AG09309 (cell line): ENCODE measurements at regions not wholly inside any gene's neighbourhood (a gene's known extent, or its start where the extent isn't known, plus 50 kb on each side); places are given as distances from the start of the nearest gene placed in this dataset.

ENCODE experiments used
- DNase-seq: peaks from one replicate; pipeline ENCODE4 v3.0.0-alpha.2; 2010; ENCODE audit warnings: low read depth
- H3K4me3 ChIP-seq: 2 replicates; pipeline ENCODE4 v1.5.1; 2011; ENCODE audit warnings: mild to moderate bottlenecking, low read depth, low read length, moderate library complexity; ENCODE audit not compliant: control insufficient read depth
- CTCF ChIP-seq: IDR thresholded peaks from 2 replicates; pipeline ENCODE4 v1.5.1; 2011; ENCODE audit warnings: mild to moderate bottlenecking, low read depth, low read length, inconsistent platforms; ENCODE audit not compliant: insufficient read depth, control insufficient read depth; ENCODE audit errors: missing control alignments

- DNase-seq: no peak
- no peak for TF ChIP-seq CTCF
- no peak overlapping the region for H3K4me3 ChIP-seq
Observed at GRCh38 chr5:125868036-125868435, 555.2 kb upstream of the GRAMD2B start.

GRCh38 chr5:125870256-125870655, 553.0 kb upstream of the GRAMD2B start:
- TF ChIP-seq CTCF: no peak
- no peak for DNase-seq
- H3K4me3 ChIP-seq: no peak overlapping the region

GRCh38 chr5:125874057-125874456, 549.2 kb upstream of the GRAMD2B start:
- H3K4me3 ChIP-seq: no peak overlapping the region
- DNase-seq: no peak
- TF ChIP-seq CTCF: no peak

- H3K4me3 ChIP-seq: no peak overlapping the region
- no peak for TF ChIP-seq CTCF
- DNase-seq: no peak
Observed at GRCh38 chr5:125874717-125875116, 548.5 kb upstream of the GRAMD2B start.

GRCh38 chr5:125877248-125877647, 546.0 kb upstream of the GRAMD2B start:
- H3K4me3 ChIP-seq: no peak overlapping the region
- DNase-seq: no peak
- no peak for TF ChIP-seq CTCF

- no peak for TF ChIP-seq CTCF
- DNase-seq: no peak
Observed at GRCh38 chr5:125882061-125882460, 541.1 kb upstream of the GRAMD2B start.

GRCh38 chr5:125883223-125883622, 540.0 kb upstream of the GRAMD2B start:
- H3K4me3 ChIP-seq: no peak overlapping the region
- no peak for DNase-seq
- TF ChIP-seq CTCF: no peak

More at GRCh38 chr5:125882061-125882460, 541.1 kb upstream of the GRAMD2B start:
- H3K4me3 ChIP-seq: no peak overlapping the region
